Thyroid gland (tissue), 4 donors: ENCODE measurements at regions not wholly inside any gene's neighbourhood (a gene's known extent, or its start where the extent isn't known, plus 50 kb on each side); places are given as distances from the start of the nearest gene placed in this dataset.

Experiments
- DNase-seq, 2 donors: peaks; one replicate each; pipeline ENCODE4 v3.0.0-alpha.2; 2019
- H3K27ac ChIP-seq, 3 donors: fragments of 200-600 bp; sonication (generic); 1 replicate in 2 of 3; 2 replicates in 1 of 3; pipeline ENCODE4 v1.5.1; 2016 to 2019; ENCODE audit warnings: mild to moderate bottlenecking in 1 of 3, moderate library complexity in 1 of 3
- H3K27me3 ChIP-seq: fragments of 200-600 bp; sonication (generic); one replicate; pipeline ENCODE4 v1.5.1; 2019
- H3K36me3 ChIP-seq, 2 donors: fragments of 200-600 bp; sonication (generic); one replicate each; pipeline ENCODE4 v1.5.1; 2016 to 2019
- H3K4me1 ChIP-seq, 2 donors: fragments of 200-600 bp; sonication (generic); one replicate each; pipeline ENCODE4 v1.5.1; 2017 to 2019
- H3K4me3 ChIP-seq, 3 donors: fragments of 200-600 bp; sonication (generic); replicated peaks in 1 of 3; 1 replicate in 2 of 3; 2 replicates in 1 of 3; pipeline ENCODE4 v1.5.1; 2016; ENCODE audit warnings: mild to moderate bottlenecking in 1 of 3
- H3K9me3 ChIP-seq: fragments of 200-600 bp; sonication (generic); one replicate; pipeline ENCODE4 v1.5.1; 2017
- POLR2A ChIP-seq, 2 donors: fragments of 450-650 bp; IDR thresholded peaks; one replicate each; pipeline ENCODE4 v1.6.1; 2017; ENCODE audit warnings: antibody characterized with exemption in 2 of 2, mild to moderate bottlenecking in 2 of 2, moderate library complexity in 1 of 2
- WGBS, 2 donors: methylation state at CpG; one replicate each; pipeline ENCODE4 v1.1.5; 2017; 5-methylcytosine and 5-hydroxymethylcytosine counted together
- intact Hi-C: fragments of 100-400 bp; cut with DNase I; formaldehyde crosslinking; loops from one replicate; pipeline ENCODE4 v1.15.1; 2023
- TF ChIP-seq, protein P1 (sequence below), 6 experiments: fragments of 200-600 bp in 3 of 6; fragments of 450-650 bp in 3 of 6; sonication (generic) in 3 of 6; IDR thresholded peaks; one replicate each; pipeline ENCODE4 v1.5.1; 2016 to 2019; ENCODE audit warnings: antibody characterized with exemption in 6 of 6, mild to moderate bottlenecking in 2 of 6, inconsistent platforms in 1 of 6, moderate library complexity in 1 of 6

DNA sequence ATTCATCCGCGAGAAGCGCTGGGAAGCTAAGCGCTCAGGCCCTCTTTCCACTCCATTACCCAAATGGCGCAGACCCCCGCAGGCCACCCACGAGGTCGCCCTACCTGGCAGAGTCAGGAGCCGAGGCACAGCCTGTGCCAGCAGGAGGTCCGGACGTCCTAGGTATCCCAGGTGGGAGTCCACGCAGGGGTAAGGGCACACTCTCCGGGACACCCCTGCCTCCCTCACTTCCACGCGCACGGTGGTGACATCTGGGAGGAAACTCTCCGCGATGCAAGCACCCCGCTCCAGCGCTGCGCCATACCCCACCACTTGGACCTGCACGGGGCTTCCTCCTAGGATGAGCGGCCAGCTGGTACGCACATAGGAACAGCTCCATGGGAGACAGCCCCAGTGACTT lies 95.1 kb upstream of the ARHGEF7 start:
- H3K27ac ChIP-seq: no peak overlapping the region
- intact Hi-C loops: no loop called here
- WGBS, 2 donors: 94 to 98% methylated on average over 16 to 24 of the region's 24 CpGs
- H3K4me1 ChIP-seq: no peaks in the 10 kb centered on the region
- H3K9me3 ChIP-seq: no peaks in the 10 kb centered on the region
- no peaks in the 10 kb centered on the region for H3K27me3 ChIP-seq
- H3K36me3 ChIP-seq: no peaks in the 10 kb centered on the region
- no peak overlapping the region for H3K4me3 ChIP-seq
- no peak for DNase-seq
- no peak for TF ChIP-seq POLR2A (IDR thresholded peaks at IDR 0.05)
- TF ChIP-seq, protein P1, sequence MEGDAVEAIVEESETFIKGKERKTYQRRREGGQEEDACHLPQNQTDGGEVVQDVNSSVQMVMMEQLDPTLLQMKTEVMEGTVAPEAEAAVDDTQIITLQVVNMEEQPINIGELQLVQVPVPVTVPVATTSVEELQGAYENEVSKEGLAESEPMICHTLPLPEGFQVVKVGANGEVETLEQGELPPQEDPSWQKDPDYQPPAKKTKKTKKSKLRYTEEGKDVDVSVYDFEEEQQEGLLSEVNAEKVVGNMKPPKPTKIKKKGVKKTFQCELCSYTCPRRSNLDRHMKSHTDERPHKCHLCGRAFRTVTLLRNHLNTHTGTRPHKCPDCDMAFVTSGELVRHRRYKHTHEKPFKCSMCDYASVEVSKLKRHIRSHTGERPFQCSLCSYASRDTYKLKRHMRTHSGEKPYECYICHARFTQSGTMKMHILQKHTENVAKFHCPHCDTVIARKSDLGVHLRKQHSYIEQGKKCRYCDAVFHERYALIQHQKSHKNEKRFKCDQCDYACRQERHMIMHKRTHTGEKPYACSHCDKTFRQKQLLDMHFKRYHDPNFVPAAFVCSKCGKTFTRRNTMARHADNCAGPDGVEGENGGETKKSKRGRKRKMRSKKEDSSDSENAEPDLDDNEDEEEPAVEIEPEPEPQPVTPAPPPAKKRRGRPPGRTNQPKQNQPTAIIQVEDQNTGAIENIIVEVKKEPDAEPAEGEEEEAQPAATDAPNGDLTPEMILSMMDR (IDR thresholded peaks at IDR 0.05): no peak

DNA sequence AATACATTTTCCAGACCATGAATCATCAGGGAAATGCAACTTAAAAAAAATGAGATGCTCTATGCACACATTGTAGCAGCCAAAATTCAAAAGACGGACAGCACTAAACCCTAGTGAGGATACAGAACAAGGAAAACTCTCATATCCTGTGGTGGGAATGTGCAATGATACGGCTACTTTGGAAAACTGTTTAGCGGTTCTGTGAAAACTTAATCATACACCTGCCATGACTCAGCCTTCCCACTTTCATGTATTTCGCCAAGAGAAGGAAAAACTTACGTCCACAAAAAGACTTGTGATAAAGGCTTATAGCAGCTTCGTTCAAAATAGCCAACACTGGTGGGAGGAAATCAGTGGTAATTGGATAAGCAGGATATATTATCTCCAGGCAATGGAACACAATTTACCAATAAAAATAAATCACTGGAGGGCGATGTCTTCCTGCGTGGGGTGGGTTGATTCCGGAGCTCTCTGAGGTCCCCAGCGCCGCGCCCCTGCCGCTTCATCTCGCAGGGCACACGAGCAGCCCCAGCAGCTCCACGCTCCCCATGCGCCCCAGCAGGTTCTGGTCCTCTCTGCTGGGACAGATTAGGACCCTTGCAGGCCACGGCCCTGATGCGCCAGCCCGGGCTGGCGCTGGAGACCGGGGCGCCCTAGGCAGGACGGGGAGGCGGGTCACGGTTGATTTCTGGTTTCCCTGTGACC lies 97.2 kb upstream of the ARHGEF7 start:
- WGBS, 2 donors: 90 to 91% methylated on average over 26 of the region's 26 CpGs
- H3K27me3 ChIP-seq: no peaks in the 10 kb centered on the region
- TF ChIP-seq, protein P1 (IDR thresholded peaks at IDR 0.05): no peak
- TF ChIP-seq POLR2A (IDR thresholded peaks at IDR 0.05): no peak
- no peaks in the 10 kb centered on the region for H3K9me3 ChIP-seq
- H3K4me3 ChIP-seq: no peak overlapping the region
- no peaks in the 10 kb centered on the region for H3K4me1 ChIP-seq
- no peak overlapping the region for H3K27ac ChIP-seq
- no peaks in the 10 kb centered on the region for H3K36me3 ChIP-seq
- intact Hi-C loops: no loop called here
- DNase-seq: no peak

DNA sequence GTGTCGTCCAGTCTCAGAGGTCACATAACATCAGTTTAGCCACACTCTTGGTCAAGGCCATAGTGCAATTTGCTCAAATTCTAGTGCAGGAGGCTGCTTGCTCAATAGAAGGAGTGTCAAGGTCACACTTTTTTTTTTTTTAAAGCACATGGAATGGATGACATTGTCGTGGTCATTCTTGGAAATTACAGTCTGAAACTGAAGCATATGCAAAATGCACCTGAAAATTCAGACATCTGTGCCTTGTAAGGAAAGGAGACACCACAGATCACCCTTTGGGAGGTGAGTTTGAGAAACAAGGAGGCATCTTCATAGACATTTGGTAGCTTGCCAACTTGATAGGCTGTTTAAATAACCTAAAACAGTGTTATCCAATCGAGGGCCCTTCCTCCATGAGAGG lies 98.3 kb upstream of the ANKRD10 start:
- no peak for DNase-seq
- no peaks in the 10 kb centered on the region for H3K36me3 ChIP-seq
- 71 to 78% methylated on average over 3 of the region's 3 CpGs for WGBS, 2 donors
- no peak overlapping the region for H3K4me3 ChIP-seq
- H3K27me3 ChIP-seq: no peaks in the 10 kb centered on the region
- no peak overlapping the region for H3K27ac ChIP-seq
- TF ChIP-seq, protein P1 (IDR thresholded peaks at IDR 0.05): no peak
- TF ChIP-seq POLR2A (IDR thresholded peaks at IDR 0.05): no peak
- no peaks in the 10 kb centered on the region for H3K4me1 ChIP-seq
- intact Hi-C loops: no loop called here
- H3K9me3 ChIP-seq: no peaks in the 10 kb centered on the region

DNA sequence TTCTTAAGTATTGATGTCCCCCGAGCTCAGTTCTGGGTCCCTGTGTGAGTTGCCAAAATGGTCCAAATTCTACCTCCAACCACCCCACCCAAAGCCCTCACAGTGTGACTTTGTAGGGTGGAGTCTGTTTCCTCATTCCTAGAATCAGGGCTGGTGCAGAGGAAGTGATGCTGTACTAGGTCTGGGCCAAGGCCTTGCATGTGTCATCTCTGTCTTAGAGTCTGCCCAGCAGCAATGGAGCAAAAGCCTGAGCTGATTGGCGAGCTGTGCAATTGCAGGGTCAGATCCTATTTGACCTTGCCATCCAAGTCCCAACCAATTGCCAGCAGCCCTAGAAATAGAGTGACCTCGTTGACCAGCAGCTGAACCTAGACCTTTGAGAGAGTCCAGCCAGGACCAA lies 97.0 kb upstream of the ANKRD10 start:
- intact Hi-C loops: no loop called here
- Histone ChIP-seq H3K27ac (no peak overlapping the region), H3K4me1 (no peaks in the 10 kb centered on the region), H3K4me3 (no peak overlapping the region), H3K27me3 (no peaks in the 10 kb centered on the region), H3K9me3 (no peaks in the 10 kb centered on the region), H3K36me3 (no peaks in the 10 kb centered on the region)
- TF ChIP-seq, protein P1 (IDR thresholded peaks at IDR 0.05): no peak
- no peak for TF ChIP-seq POLR2A (IDR thresholded peaks at IDR 0.05)
- WGBS, 2 donors: 90 to 97% methylated on average over 3 of the region's 3 CpGs
- no peak for DNase-seq

DNA sequence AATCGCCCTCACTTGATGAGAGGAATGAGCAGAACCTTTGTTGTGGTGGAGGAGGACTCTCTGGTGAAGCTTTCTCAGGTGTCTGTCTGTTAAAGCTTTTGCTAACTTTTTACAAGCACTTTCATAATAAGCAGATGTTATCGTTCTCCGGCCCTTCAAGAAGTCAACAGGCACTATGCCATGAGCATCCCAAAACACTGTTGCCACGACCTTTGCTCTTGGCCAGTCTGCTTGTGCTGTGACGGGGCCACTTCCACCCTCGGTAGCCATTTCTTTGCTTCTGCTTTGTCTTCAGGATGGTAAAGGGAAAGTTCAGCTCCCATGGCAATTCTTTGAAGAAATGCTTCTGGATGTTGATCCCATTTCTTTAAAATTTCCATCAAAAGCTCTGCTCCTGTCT lies 93.5 kb upstream of the ANKRD10 start:
- intact Hi-C loops: no loop called here
- no peak for DNase-seq
- WGBS, 2 donors: 84 to 85% methylated on average over 6 of the region's 6 CpGs
- peaks cover 0 to 11% of the 10 kb centered on the region in 2 donors for H3K4me1 ChIP-seq
- H3K9me3 ChIP-seq: no peaks in the 10 kb centered on the region
- no peaks in the 10 kb centered on the region for H3K27me3 ChIP-seq
- H3K4me3 ChIP-seq: no peak overlapping the region
- H3K27ac ChIP-seq: no peak overlapping the region
- no peaks in the 10 kb centered on the region for H3K36me3 ChIP-seq
- TF ChIP-seq, protein P1 (IDR thresholded peaks at IDR 0.05): no peak
- no peak for TF ChIP-seq POLR2A (IDR thresholded peaks at IDR 0.05)
